Nephron progenitor cell (in vitro differentiated cells): ENCODE measurements at regions not wholly inside any gene's neighbourhood (a gene's known extent, or its start where the extent isn't known, plus 50 kb on each side); places are given as distances from the start of the nearest gene placed in this dataset.

Experiments
- DNase-seq: peaks from one replicate; pipeline ENCODE4 v3.0.0; 2021
- H3K27ac Mint-ChIP-seq: 2 replicates; pipeline ENCODE4 v1.8.0; 2021; ENCODE audit warnings: mild to moderate bottlenecking, moderate library complexity, mixed read lengths
- H3K27me3 Mint-ChIP-seq: 2 replicates; pipeline ENCODE4 v1.8.0; 2021; ENCODE audit warnings: mild to moderate bottlenecking, low read depth, mixed read lengths; ENCODE audit not compliant: poor library complexity
- H3K36me3 Mint-ChIP-seq: 2 replicates; pipeline ENCODE4 v1.8.0; 2021; ENCODE audit warnings: low read depth, mixed read lengths
- H3K4me1 Mint-ChIP-seq: 2 replicates; pipeline ENCODE4 v1.8.0; 2021; ENCODE audit warnings: mixed read lengths
- H3K4me3 Mint-ChIP-seq: 2 replicates; pipeline ENCODE4 v1.8.0; 2021; ENCODE audit warnings: mild to moderate bottlenecking, moderate library complexity, mixed read lengths
- H3K9me3 Mint-ChIP-seq: 2 replicates; pipeline ENCODE4 v1.8.0; 2021; ENCODE audit warnings: mild to moderate bottlenecking, moderate library complexity, mixed read lengths
- TF ChIP-seq, protein P1 (sequence below): fragments of 200-600 bp; sonication (generic); IDR thresholded peaks from 2 replicates; pipeline ENCODE4 v1.5.0; 2021; ENCODE audit warnings: antibody characterized with exemption

GRCh38 chr7:41054960-41055661, 647.8 kb downstream of the INHBA start:
- Mint-ChIP-seq H3K27me3 (no peaks in the 10 kb centered on the region), H3K27ac (no peak overlapping the region), H3K4me3 (no peak overlapping the region), H3K36me3 (no peaks in the 10 kb centered on the region), H3K4me1 (peaks cover 15% of the 10 kb centered on the region), H3K9me3 (peaks cover 9% of the 10 kb centered on the region)
- DNase-seq: no peak
- TF ChIP-seq, protein P1, sequence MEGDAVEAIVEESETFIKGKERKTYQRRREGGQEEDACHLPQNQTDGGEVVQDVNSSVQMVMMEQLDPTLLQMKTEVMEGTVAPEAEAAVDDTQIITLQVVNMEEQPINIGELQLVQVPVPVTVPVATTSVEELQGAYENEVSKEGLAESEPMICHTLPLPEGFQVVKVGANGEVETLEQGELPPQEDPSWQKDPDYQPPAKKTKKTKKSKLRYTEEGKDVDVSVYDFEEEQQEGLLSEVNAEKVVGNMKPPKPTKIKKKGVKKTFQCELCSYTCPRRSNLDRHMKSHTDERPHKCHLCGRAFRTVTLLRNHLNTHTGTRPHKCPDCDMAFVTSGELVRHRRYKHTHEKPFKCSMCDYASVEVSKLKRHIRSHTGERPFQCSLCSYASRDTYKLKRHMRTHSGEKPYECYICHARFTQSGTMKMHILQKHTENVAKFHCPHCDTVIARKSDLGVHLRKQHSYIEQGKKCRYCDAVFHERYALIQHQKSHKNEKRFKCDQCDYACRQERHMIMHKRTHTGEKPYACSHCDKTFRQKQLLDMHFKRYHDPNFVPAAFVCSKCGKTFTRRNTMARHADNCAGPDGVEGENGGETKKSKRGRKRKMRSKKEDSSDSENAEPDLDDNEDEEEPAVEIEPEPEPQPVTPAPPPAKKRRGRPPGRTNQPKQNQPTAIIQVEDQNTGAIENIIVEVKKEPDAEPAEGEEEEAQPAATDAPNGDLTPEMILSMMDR: no peak

- Mint-ChIP-seq H3K9me3 (peaks cover 9% of the 10 kb centered on the region), H3K27me3 (no peaks in the 10 kb centered on the region), H3K4me3 (no peak overlapping the region), H3K27ac (no peak overlapping the region), H3K4me1 (peaks cover 15% of the 10 kb centered on the region), H3K36me3 (no peaks in the 10 kb centered on the region)
- no peak for DNase-seq
- TF ChIP-seq, protein P1: no peak
Measured at GRCh38 chr7:41053820-41054219, 649.1 kb downstream of the INHBA start.

DNA sequence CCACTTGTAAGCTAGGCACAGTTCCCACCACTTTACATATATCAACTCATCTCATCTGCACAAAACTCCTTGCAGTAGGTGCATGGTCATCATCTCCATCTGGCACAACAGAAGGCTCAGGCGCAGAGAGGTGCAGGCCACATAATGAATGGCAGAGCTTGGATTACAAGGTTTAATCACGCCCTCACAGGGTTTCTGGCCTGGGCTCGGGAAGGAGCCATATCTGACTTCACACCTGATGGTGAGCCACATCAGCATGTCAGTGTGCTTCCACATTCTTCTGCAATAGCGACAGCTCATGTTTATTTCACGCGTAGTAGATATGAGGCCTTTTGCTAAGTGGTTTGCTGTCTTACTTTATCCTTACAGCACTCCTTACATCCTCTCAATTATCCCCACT, 650.2 kb downstream of the INHBA start:
- peaks cover 4% of the 10 kb centered on the region for H3K9me3 Mint-ChIP-seq
- TF ChIP-seq, protein P1: no peak
- no peak overlapping the region for H3K27ac Mint-ChIP-seq
- no peaks in the 10 kb centered on the region for H3K27me3 Mint-ChIP-seq
- peaks cover 15% of the 10 kb centered on the region for H3K4me1 Mint-ChIP-seq
- no peak for DNase-seq
- no peaks in the 10 kb centered on the region for H3K36me3 Mint-ChIP-seq
- H3K4me3 Mint-ChIP-seq: no peak overlapping the region

DNA sequence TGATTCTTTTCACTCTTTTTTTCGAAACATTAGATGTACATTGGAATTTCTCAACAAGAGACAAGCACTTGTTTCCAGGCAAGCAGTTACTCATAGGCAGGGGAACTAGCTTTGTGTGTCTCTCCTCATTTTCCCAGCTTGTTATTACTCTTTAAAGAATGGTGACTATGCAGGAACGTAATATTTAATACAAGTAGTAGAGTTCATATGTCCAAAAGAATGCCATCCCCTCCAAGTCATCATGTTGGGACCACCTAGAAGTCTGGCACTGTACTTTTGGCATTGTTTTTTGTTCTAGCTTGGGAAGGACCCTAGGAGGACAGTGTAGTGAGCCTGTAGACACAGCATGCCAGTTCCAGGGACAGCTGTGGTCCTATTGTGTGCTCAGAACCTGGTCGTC, 650.7 kb downstream of the INHBA start:
- Mint-ChIP-seq H3K9me3 (no peaks in the 10 kb centered on the region), H3K4me3 (no peak overlapping the region), H3K4me1 (peaks cover 15% of the 10 kb centered on the region), H3K27me3 (no peaks in the 10 kb centered on the region), H3K27ac (no peak overlapping the region), H3K36me3 (no peaks in the 10 kb centered on the region)
- no peak for DNase-seq
- TF ChIP-seq, protein P1: no peak

GRCh38 chr7:41051535-41051934, 651.4 kb downstream of the INHBA start:
- H3K27ac Mint-ChIP-seq: no peak overlapping the region
- no peaks in the 10 kb centered on the region for H3K9me3 Mint-ChIP-seq
- H3K36me3 Mint-ChIP-seq: no peaks in the 10 kb centered on the region
- no peaks in the 10 kb centered on the region for H3K27me3 Mint-ChIP-seq
- DNase-seq: no peak
- H3K4me3 Mint-ChIP-seq: no peak overlapping the region
- peaks cover 19% of the 10 kb centered on the region for H3K4me1 Mint-ChIP-seq
- TF ChIP-seq, protein P1: no peak

DNA sequence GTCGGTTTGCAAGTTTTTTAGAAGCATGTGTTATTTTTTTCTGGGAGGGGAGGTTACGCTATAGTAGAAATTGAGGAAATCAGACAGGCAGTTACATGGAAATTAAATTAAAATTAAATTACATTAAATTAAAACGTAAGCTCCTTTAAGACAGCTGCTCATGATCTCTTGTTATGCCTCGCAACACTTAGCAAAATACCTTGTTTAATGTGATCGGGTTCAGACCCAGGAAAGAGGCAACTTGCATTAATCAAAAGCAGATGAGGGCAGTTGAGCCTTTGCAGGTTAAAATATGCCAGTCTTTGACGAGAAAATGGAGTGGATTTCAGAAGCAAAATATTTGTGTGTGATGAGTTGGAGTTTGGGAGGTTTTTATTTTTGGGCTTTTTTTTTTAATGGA, 651.8 kb downstream of the INHBA start:
- Mint-ChIP-seq H3K27me3 (no peaks in the 10 kb centered on the region), H3K9me3 (no peaks in the 10 kb centered on the region), H3K4me1 (peaks cover 24% of the 10 kb centered on the region), H3K27ac (no peak overlapping the region), H3K4me3 (no peak overlapping the region), H3K36me3 (no peaks in the 10 kb centered on the region)
- TF ChIP-seq, protein P1: no peak
- DNase-seq: no peak
